H1 (cell line): ENCODE measurements at regions not wholly inside any gene's neighbourhood (a gene's known extent, or its start where the extent isn't known, plus 50 kb on each side); places are given as distances from the start of the nearest gene placed in this dataset.

ENCODE experiments used
- CTCF ChIA-PET: fragments of 300-600 bp; sonication (Branson Sonifier 250); formaldehyde crosslinking; loops from one replicate; lab custom pipeline; 2021; ENCODE audit not compliant: partially characterized antibody; lab: Charles Lee
- POLR2A ChIA-PET: fragments of 300-600 bp; sonication (Branson Sonifier 250); formaldehyde crosslinking; loops from one replicate; lab custom pipeline; 2021; ENCODE audit warnings: inconsistent platforms; ENCODE audit not compliant: partially characterized antibody; lab: Charles Lee
- DNase-seq, 2 experiments: peaks; one replicate each; pipeline versions ENCODE4 v3.0.0 to v3.0.0-alpha.2; 2010 to 2022; ENCODE audit warnings: low spot score in 2 of 2, low read depth in 1 of 2, mixed read lengths in 1 of 2
- FAIRE-seq: peaks from 2 replicates; lab custom pipeline; 2011; peaks lifted over from hg19 to GRCh38; lab: Jason Lieb, UNC
- H2AFZ ChIP-seq: 2 replicates; pipeline ENCODE4 v1.8.1; 2012; ENCODE audit warnings: low read length, inconsistent platforms
- H2AK5ac ChIP-seq: 2 replicates; pipeline ENCODE4 v1.6.1; 2013; ENCODE audit warnings: low read depth, low read length
- H2BK120ac ChIP-seq: replicated peaks from 2 replicates; pipeline ENCODE3; 2013; ENCODE audit warnings: low read depth, low read length, inconsistent platforms
- H2BK12ac ChIP-seq: 2 replicates; pipeline ENCODE4 v1.6.1; 2013; ENCODE audit warnings: low read depth, low read length
- H2BK15ac ChIP-seq: 2 replicates; pipeline ENCODE4 v1.6.1; 2013; ENCODE audit warnings: low read length
- H2BK20ac ChIP-seq: 2 replicates; pipeline ENCODE4 v1.6.1; 2013; ENCODE audit warnings: low read length
- H2BK5ac ChIP-seq: 2 replicates; pipeline ENCODE4 v1.6.1; 2013; ENCODE audit warnings: low read depth, low read length
- H3K14ac ChIP-seq: 2 replicates; pipeline ENCODE4 v1.6.1; 2013; ENCODE audit warnings: inconsistent platforms; ENCODE audit not compliant: insufficient read length
- H3K18ac ChIP-seq: 2 replicates; pipeline ENCODE4 v1.6.1; 2013; ENCODE audit warnings: low read length; ENCODE audit errors: extremely low read depth
- H3K23ac ChIP-seq: 2 replicates; pipeline ENCODE4 v1.6.1; 2013; ENCODE audit warnings: inconsistent platforms; ENCODE audit not compliant: insufficient read length
- H3K23me2 ChIP-seq: 2 replicates; pipeline ENCODE4 v1.6.1; 2013; ENCODE audit warnings: low read depth, low read length
- H3K27ac ChIP-seq: 2 replicates; pipeline ENCODE4 v1.6.1; 2011; ENCODE audit warnings: low read depth, low read length, inconsistent platforms
- H3K27me3 ChIP-seq, 4 experiments: replicated peaks in 1 of 4; 1 replicate in 1 of 4; 2 replicates in 3 of 4; pipeline versions ENCODE4 v1.6.1 to v1.8.1; 2011 to 2013; ENCODE audit warnings: low read length in 3 of 4, mild to moderate bottlenecking in 3 of 4, inconsistent platforms in 2 of 4, mixed read lengths in 2 of 4, moderate library complexity in 1 of 4; ENCODE audit not compliant: control insufficient read depth in 3 of 4, insufficient read depth in 3 of 4; ENCODE audit errors: extremely low read depth in 1 of 4
- H3K36me3 ChIP-seq, 4 experiments: 2 replicates each; pipeline versions ENCODE4 v1.6.1 to v1.8.1; 2011 to 2013; ENCODE audit warnings: mild to moderate bottlenecking in 4 of 4, low read length in 3 of 4, moderate library complexity in 2 of 4, control low read depth in 1 of 4, inconsistent platforms in 1 of 4; ENCODE audit not compliant: insufficient read depth in 4 of 4, control insufficient read depth in 2 of 4
- H3K4ac ChIP-seq: replicated peaks from 2 replicates; pipeline ENCODE3; 2013; ENCODE audit warnings: low read length, low read depth, mixed read lengths, inconsistent platforms; ENCODE audit not compliant: insufficient read length
- H3K4me1 ChIP-seq, 4 experiments: replicated peaks in 1 of 4; 1 replicate in 1 of 4; 2 replicates in 3 of 4; pipeline versions ENCODE4 v1.6.1 to v1.8.1; 2011 to 2013; ENCODE audit warnings: low read length in 3 of 4, inconsistent platforms in 2 of 4, mixed read lengths in 1 of 4; ENCODE audit not compliant: insufficient read depth in 4 of 4, control insufficient read depth in 3 of 4
- H3K4me2 ChIP-seq, 2 experiments: 2 replicates each; pipeline versions ENCODE4 v1.6.1 to v1.8.1; 2011 to 2013; ENCODE audit warnings: low read depth in 2 of 2, low read length in 2 of 2, control low read depth in 1 of 2, inconsistent platforms in 1 of 2, mild to moderate bottlenecking in 1 of 2; ENCODE audit not compliant: insufficient read depth in 1 of 2
- H3K4me3 ChIP-seq, 4 experiments: fragments of 200-600, 300-600 bp in 1 of 4; sonication (generic), shearing (Covaris generic), sonication (Bioruptor Twin) in 1 of 4; 2 replicates each; pipeline versions ENCODE4 v1.5.1 to v1.8.1; 2011 to 2016; ENCODE audit warnings: low read length in 4 of 4, low read depth in 3 of 4, control low read depth in 2 of 4, inconsistent platforms in 2 of 4, mild to moderate bottlenecking in 2 of 4, mixed read lengths in 1 of 4, moderate library complexity in 1 of 4; ENCODE audit not compliant: insufficient read depth in 2 of 4; ENCODE audit errors: extremely low read depth in 1 of 4
- H3K56ac ChIP-seq: replicated peaks from 2 replicates; pipeline ENCODE3; 2013; ENCODE audit warnings: low read depth, mild to moderate bottlenecking, mixed read lengths, low read length, inconsistent platforms; ENCODE audit not compliant: insufficient read length
- H3K79me1 ChIP-seq: 2 replicates; pipeline ENCODE4 v1.6.1; 2013; ENCODE audit warnings: low read depth, low read length, control low read depth
- H3K79me2 ChIP-seq, 2 experiments: 2 replicates each; pipeline versions ENCODE4 v1.6.1 to v1.8.1; 2012 to 2013; ENCODE audit warnings: low read length in 2 of 2, mild to moderate bottlenecking in 2 of 2, inconsistent platforms in 1 of 2; ENCODE audit not compliant: insufficient read depth in 2 of 2, control insufficient read depth in 1 of 2
- H3K9ac ChIP-seq, 4 experiments: replicated peaks in 1 of 4; 1 replicate in 1 of 4; 2 replicates in 3 of 4; pipeline versions ENCODE4 v1.6.1 to v1.8.1; 2011 to 2013; ENCODE audit warnings: low read depth in 3 of 4, low read length in 3 of 4, control low read depth in 2 of 4, mild to moderate bottlenecking in 2 of 4, moderate library complexity in 2 of 4, inconsistent platforms in 1 of 4; ENCODE audit errors: extremely low read depth in 1 of 4
- H3K9me3 ChIP-seq, 2 experiments: 2 replicates each; pipeline versions ENCODE4 v1.6.1 to v1.8.1; 2012 to 2013; ENCODE audit warnings: mild to moderate bottlenecking in 2 of 2, moderate library complexity in 2 of 2, control low read depth in 1 of 2, inconsistent platforms in 1 of 2, low read depth in 1 of 2, low read length in 1 of 2, mixed read lengths in 1 of 2; ENCODE audit not compliant: insufficient read depth in 2 of 2
- H4K20me1 ChIP-seq, 2 experiments: replicated peaks in 1 of 2; 2 replicates each; pipeline versions ENCODE3 to v1.8.1; 2011 to 2013; ENCODE audit warnings: inconsistent platforms in 2 of 2, low read length in 2 of 2, mild to moderate bottlenecking in 1 of 2; ENCODE audit not compliant: insufficient read depth in 2 of 2, control insufficient read depth in 1 of 2
- H4K5ac ChIP-seq: 2 replicates; pipeline ENCODE4 v1.6.1; 2013; ENCODE audit warnings: low read length, low read depth, mixed read lengths, inconsistent platforms; ENCODE audit not compliant: insufficient read length
- H4K8ac ChIP-seq: 2 replicates; pipeline ENCODE4 v1.8.0; 2013; ENCODE audit warnings: mild to moderate bottlenecking, moderate library complexity, low read length, inconsistent platforms; ENCODE audit not compliant: insufficient read depth; ENCODE audit errors: extremely low read depth
- H4K91ac ChIP-seq: replicated peaks from 2 replicates; pipeline ENCODE3; 2013; ENCODE audit warnings: low read length, mixed read lengths, inconsistent platforms; ENCODE audit not compliant: insufficient read length
- BCL11A ChIP-seq, 2 experiments: IDR thresholded peaks; one replicate each; pipeline ENCODE4 v1.6.1; 2011; ENCODE audit warnings: low read depth in 2 of 2, low read length in 2 of 2, mild to moderate bottlenecking in 2 of 2
- CBX5 ChIP-seq: fragments of 300-800, 300-1000 bp; sonication (generic); IDR thresholded peaks from 2 replicates; pipeline ENCODE4 v1.7.1; 2016; ENCODE audit warnings: antibody characterized with exemption, low read length, low read depth
- EP300 ChIP-seq, 2 experiments: IDR thresholded peaks; 1 replicate in 1 of 2; 2 replicates in 1 of 2; pipeline ENCODE4 v1.6.1; 2011 to 2012; ENCODE audit warnings: low read depth in 2 of 2, low read length in 2 of 2, mild to moderate bottlenecking in 2 of 2, borderline replicate concordance in 1 of 2, inconsistent platforms in 1 of 2, moderate library complexity in 1 of 2
- GABPA ChIP-seq: IDR thresholded peaks from 2 replicates; pipeline ENCODE4 v1.6.1; 2011; ENCODE audit warnings: mild to moderate bottlenecking, low read length, moderate library complexity, borderline replicate concordance; ENCODE audit not compliant: insufficient read depth
- POLR2A ChIP-seq, 2 experiments: IDR thresholded peaks; 1 replicate in 1 of 2; 2 replicates in 1 of 2; pipeline ENCODE4 v1.6.1; 2011; ENCODE audit warnings: low read depth in 2 of 2, low read length in 2 of 2, mild to moderate bottlenecking in 2 of 2; ENCODE audit errors: control extremely low read depth in 1 of 2
- RAD21 ChIP-seq, 2 experiments: IDR thresholded peaks in 1 of 2; conservative IDR thresholded peaks in 1 of 2; 2 replicates each; pipeline ENCODE4 v1.6.1; 2011; ENCODE audit warnings: low read depth in 2 of 2, low read length in 2 of 2, improper control_type of control experiment in 1 of 2, inconsistent platforms in 1 of 2, mild to moderate bottlenecking in 1 of 2, moderate library complexity in 1 of 2
- SIN3A ChIP-seq, 2 experiments: IDR thresholded peaks in 1 of 2; conservative IDR thresholded peaks in 1 of 2; 2 replicates each; pipeline ENCODE4 v1.6.1; 2011 to 2012; ENCODE audit warnings: low read length in 2 of 2, improper control_type of control experiment in 1 of 2, low read depth in 1 of 2, mild to moderate bottlenecking in 1 of 2
- SIRT6 ChIP-seq: IDR thresholded peaks from one replicate; pipeline ENCODE4 v1.7.1; 2012; ENCODE audit warnings: low read length, inconsistent platforms
- SIX5 ChIP-seq: IDR thresholded peaks from 2 replicates; pipeline ENCODE4 v1.6.1; 2011; ENCODE audit warnings: mild to moderate bottlenecking, low read depth, low read length
- TBP ChIP-seq: IDR thresholded peaks from 2 replicates; pipeline ENCODE4 v1.6.1; 2011; ENCODE audit warnings: low read depth, low read length, improper control_type of control experiment
- TCF12 ChIP-seq: IDR thresholded peaks from 2 replicates; pipeline ENCODE4 v1.6.1; 2011; ENCODE audit warnings: low read depth, mild to moderate bottlenecking, low read length
- USF2 ChIP-seq: IDR thresholded peaks from 2 replicates; pipeline ENCODE4 v1.6.1; 2011; ENCODE audit warnings: low read length, improper control_type of control experiment
- WGBS, 2 experiments: shearing (Covaris generic) in 1 of 2; methylation state at CpG; one replicate each; pipeline versions ENCODE4 v1.1.6 to v1.1.7; 2013 to 2015; ENCODE audit warnings: low lambda C conversion rate in 2 of 2, mixed read lengths in 2 of 2, inconsistent platforms in 1 of 2, low coverage in 1 of 2, missing lambda C conversion rate in 1 of 2; ENCODE audit not compliant: insufficient replicate concordance in 2 of 2, insufficient coverage in 1 of 2, insufficient read length in 1 of 2; ENCODE audit errors: extremely low coverage in 1 of 2, missing lambda C conversion rate in 1 of 2; 5-methylcytosine and 5-hydroxymethylcytosine counted together

GRCh38 chr17:17413215-17413792, 63.5 kb upstream of the MED9 start:
- Histone ChIP-seq H2AFZ (peak overlapping the region; percentile 93), H3K4ac (no peak overlapping the region), H3K18ac (no peak overlapping the region), H4K8ac (no peak overlapping the region), H3K14ac (no peak overlapping the region), H2BK5ac (no peak overlapping the region), H3K4me1 (no peaks in the 10 kb centered on the region; a peak in 1 of 7 replicates), H3K27ac (no peak overlapping the region), H3K23ac (no peak overlapping the region), H3K9ac (no peak overlapping the region), H2AK5ac (no peak overlapping the region), H3K23me2 (no peaks in the 10 kb centered on the region), H2BK12ac (no peak overlapping the region), H3K27me3 (no peaks in the 10 kb centered on the region; a peak in 1 of 7 replicates), H4K20me1 (no peaks in the 10 kb centered on the region), H3K36me3 (no peaks in the 10 kb centered on the region), H3K79me2 (no peaks in the 10 kb centered on the region), H3K9me3 (no peaks in the 10 kb centered on the region; a peak in 1 of 4 replicates), H2BK15ac (no peak overlapping the region), H3K79me1 (no peaks in the 10 kb centered on the region), H3K56ac (no peak overlapping the region), H4K5ac (no peak overlapping the region), H4K91ac (no peak overlapping the region), H2BK20ac (no peak overlapping the region), H3K4me2 (no peak overlapping the region), H2BK120ac (no peak overlapping the region), H3K4me3 (no peak overlapping the region)
- 92% methylated on average over 6 of the region's 6 CpGs; no CpG with 5 or more reads in 1 of the 2 experiments for WGBS, 2 experiments
- no peak for FAIRE-seq
- DNase-seq: no peak
- ChIA-PET POLR2A (interaction anchor here (0.7 to 0.8 kb wide), 2 partner anchors 12 to 19 kb away, joined by 3 read pairs; no protein-coding TSS in a partner anchor), CTCF (interaction anchor here (0.6 to 2.9 kb wide), 6 partner anchors 10 to 197 kb away, joined by 3 to 8 read pairs (median 3); no protein-coding TSS in a partner anchor)
- no peak for TF ChIP-seq GABPA
- TF ChIP-seq SIN3A (conservative IDR thresholded peaks at IDR 0.05 in 1 of 2, IDR thresholded peaks at IDR 0.05 in 1 of 2; ENCODE audit: low read depth in 1 of 2, low read length in 2 of 2): no peak
- no peak for TF ChIP-seq POLR2A (IDR thresholded peaks at IDR 0.05; ENCODE audit: control extremely low read depth in 1 of 2, low read depth in 2 of 2, low read length in 2 of 2)
- no peak for TF ChIP-seq TBP
- no peak for TF ChIP-seq EP300 (IDR thresholded peaks at IDR 0.05; ENCODE audit: borderline replicate concordance in 1 of 2, low read depth in 2 of 2, low read length in 2 of 2)
- no peak for TF ChIP-seq TCF12
- TF ChIP-seq SIRT6: no peak
- TF ChIP-seq CBX5: no peak
- no peak for TF ChIP-seq USF2
- no peak for TF ChIP-seq SIX5
- TF ChIP-seq BCL11A (IDR thresholded peaks at IDR 0.05; ENCODE audit: low read depth in 2 of 2, low read length in 2 of 2): no peak
- no peak for TF ChIP-seq RAD21 (IDR thresholded peaks at IDR 0.05 in 1 of 2, conservative IDR thresholded peaks at IDR 0.05 in 1 of 2; ENCODE audit: low read depth in 2 of 2, low read length in 2 of 2)
